ENCODE measurements at regions not wholly inside any gene's neighbourhood (a gene's known extent, or its start where the extent isn't known, plus 50 kb on each side); places are given as distances from the start of the nearest gene placed in this dataset.

- TF ChIP-seq REST (IDR thresholded peaks at IDR 0.05; ENCODE audit: unreplicated experiment) (no peak), ZNF114 (CRISPR knock-in tag; IDR thresholded peaks at IDR 0.05) (no peak), JUNB (IDR thresholded peaks at IDR 0.05; ENCODE audit: unreplicated experiment) (no peak), ZNF331 (CRISPR knock-in tag; IDR thresholded peaks at IDR 0.05; ENCODE audit: low read depth) (no peak)
These were observed 183.1 kb downstream of the KATNAL1 start (continued) for GRCh38 chr13:30124131-30124768.

GRCh38 chr13:30123575-30123974 is 183.8 kb downstream of the KATNAL1 start:
- H3K4me3 Mint-ChIP-seq: no peak overlapping the region
- no peaks in the 10 kb centered on the region for H3F3A ChIP-seq (replicated peaks; ENCODE audit: low read depth)
- no peak for ATAC-seq
- H3K36me3 ChIP-seq (ENCODE audit: insufficient read depth): no peaks in the 10 kb centered on the region
- no peak overlapping the region for H3K4me2 ChIP-seq
- H3K27me3 Mint-ChIP-seq (ENCODE audit: insufficient read depth, low read depth, poor library complexity): peaks cover 3% of the 10 kb centered on the region
- no peaks in the 10 kb centered on the region for H3K4me1 ChIP-seq (ENCODE audit: insufficient read depth)
- TF ChIP-seq EZH2 (IDR thresholded peaks at IDR 0.05; ENCODE audit: low read depth, unreplicated experiment) (no peak), JUNB (IDR thresholded peaks at IDR 0.05; ENCODE audit: unreplicated experiment) (no peak)
- TF ChIP-seq, protein P1, sequence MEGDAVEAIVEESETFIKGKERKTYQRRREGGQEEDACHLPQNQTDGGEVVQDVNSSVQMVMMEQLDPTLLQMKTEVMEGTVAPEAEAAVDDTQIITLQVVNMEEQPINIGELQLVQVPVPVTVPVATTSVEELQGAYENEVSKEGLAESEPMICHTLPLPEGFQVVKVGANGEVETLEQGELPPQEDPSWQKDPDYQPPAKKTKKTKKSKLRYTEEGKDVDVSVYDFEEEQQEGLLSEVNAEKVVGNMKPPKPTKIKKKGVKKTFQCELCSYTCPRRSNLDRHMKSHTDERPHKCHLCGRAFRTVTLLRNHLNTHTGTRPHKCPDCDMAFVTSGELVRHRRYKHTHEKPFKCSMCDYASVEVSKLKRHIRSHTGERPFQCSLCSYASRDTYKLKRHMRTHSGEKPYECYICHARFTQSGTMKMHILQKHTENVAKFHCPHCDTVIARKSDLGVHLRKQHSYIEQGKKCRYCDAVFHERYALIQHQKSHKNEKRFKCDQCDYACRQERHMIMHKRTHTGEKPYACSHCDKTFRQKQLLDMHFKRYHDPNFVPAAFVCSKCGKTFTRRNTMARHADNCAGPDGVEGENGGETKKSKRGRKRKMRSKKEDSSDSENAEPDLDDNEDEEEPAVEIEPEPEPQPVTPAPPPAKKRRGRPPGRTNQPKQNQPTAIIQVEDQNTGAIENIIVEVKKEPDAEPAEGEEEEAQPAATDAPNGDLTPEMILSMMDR (conservative IDR thresholded peaks at IDR 0.05; ENCODE audit: low read depth in 2 of 2): peak in 1 of 2 experiments; percentile 23; a peak in 2 of 4 replicates
- peaks cover 7% of the 10 kb centered on the region; the same call in 1 of the 2 replicates for H3K9me2 ChIP-seq (ENCODE audit: insufficient read depth)
- H3K27ac Mint-ChIP-seq: no peak overlapping the region
- no peaks in the 10 kb centered on the region for H4K20me1 ChIP-seq (replicated peaks; ENCODE audit: insufficient read depth)
- no peaks in the 10 kb centered on the region for H3K79me2 ChIP-seq (replicated peaks; ENCODE audit: insufficient read depth)
- no peak for DNase-seq (ENCODE audit: low spot score)
- H3K27ac ChIP-seq (ENCODE audit: low read depth): no peak overlapping the region
- H3K4me3 ChIP-seq: no peak overlapping the region
- no peaks in the 10 kb centered on the region for H3K36me3 Mint-ChIP-seq (ENCODE audit: low read depth)
- no peaks in the 10 kb centered on the region for H3K27me3 ChIP-seq (ENCODE audit: insufficient read depth)
- H3K9me3 Mint-ChIP-seq: no peaks in the 10 kb centered on the region
- H3K4me1 Mint-ChIP-seq: 0 out of 3 replicates have a peak, but pooled peaks cover 3% of the 10 kb centered on the region
- no peak overlapping the region for H2AFZ ChIP-seq

- Histone ChIP-seq H3K4me3 (no peak overlapping the region), H3K9me2 (ENCODE audit: insufficient read depth) (peaks cover 7% of the 10 kb centered on the region; the same call in 1 of the 2 replicates), H3K27ac (ENCODE audit: low read depth) (no peak overlapping the region), H3F3A (replicated peaks; ENCODE audit: low read depth) (no peaks in the 10 kb centered on the region), H3K4me1 (ENCODE audit: insufficient read depth) (no peaks in the 10 kb centered on the region), H3K4me2 (no peak overlapping the region), H3K27me3 (ENCODE audit: insufficient read depth) (no peaks in the 10 kb centered on the region), H4K20me1 (replicated peaks; ENCODE audit: insufficient read depth) (no peaks in the 10 kb centered on the region; the same call in 1 of the 2 replicates), H3K36me3 (ENCODE audit: insufficient read depth) (no peaks in the 10 kb centered on the region), H3K79me2 (replicated peaks; ENCODE audit: insufficient read depth) (no peaks in the 10 kb centered on the region), H2AFZ (no peak overlapping the region)
- Mint-ChIP-seq H3K4me3 (no peak overlapping the region), H3K36me3 (ENCODE audit: low read depth) (no peaks in the 10 kb centered on the region; the same call in 2 of the 3 replicates), H3K4me1 (peaks cover 5% of the 10 kb centered on the region; the same call in 1 of the 3 replicates), H3K9me3 (no peaks in the 10 kb centered on the region; the same call in 2 of the 3 replicates), H3K27me3 (ENCODE audit: insufficient read depth, low read depth, poor library complexity) (no peaks in the 10 kb centered on the region), H3K27ac (no peak overlapping the region)
- DNase-seq (ENCODE audit: low spot score) (no peak), ATAC-seq (no peak)
- TF ChIP-seq ETS1 (IDR thresholded peaks at IDR 0.05) (no peak), STAT1 (IDR thresholded peaks at IDR 0.05; ENCODE audit: unreplicated experiment) (no peak)
These were observed 185.7 kb downstream of the KATNAL1 start for GRCh38 chr13:30121666-30122065.

Data from GM23338 (cell line).